ENCODE measurements at regions not wholly inside any gene's neighbourhood (a gene's known extent, or its start where the extent isn't known, plus 50 kb on each side); places are given as distances from the start of the nearest gene placed in this dataset.

- TF ChIP-seq CTCF (conservative IDR thresholded peaks at IDR 0.05; ENCODE audit: low read length) (peak; percentile 90), EZH2phosphoT487 (IDR thresholded peaks at IDR 0.05; ENCODE audit: borderline replicate concordance) (no peak)
Measured at GRCh38 chr4:22897520-22898108, 204.9 kb downstream of the GBA3 start.
